Spleen (tissue), 7 donors: ENCODE measurements at regions not wholly inside any gene's neighbourhood (a gene's known extent, or its start where the extent isn't known, plus 50 kb on each side); places are given as distances from the start of the nearest gene placed in this dataset.

Experiments
- CTCF ChIP-seq, 11 experiments: fragments of 200-600 bp in 7 of 11; fragments of 450-650 bp in 4 of 11; sonication (generic) in 4 of 11; IDR thresholded peaks in 8 of 11; conservative IDR thresholded peaks in 3 of 11; 1 replicate in 7 of 11; 2 replicates in 4 of 11; pipeline versions ENCODE4 v1.4.0 to v1.8.0; 2016 to 2021; ENCODE audit warnings: antibody characterized with exemption in 11 of 11, inconsistent platforms in 4 of 11, mild to moderate bottlenecking in 1 of 11
- POLR2AphosphoS5 ChIP-seq, 3 donors: sonication (generic); formaldehyde crosslinking; IDR thresholded peaks; one replicate each; pipeline ENCODE4 v1.5.1; 2017; ENCODE audit warnings: antibody characterized with exemption in 3 of 3
- donor health status: DM: no; HTN: no; CAD: no; lungs with moderate emphysema.
- donor health status: DM: no; HTN: no; CAD: no.
- donor health status: DM: no; HTN: no; CAD: no.

- TF ChIP-seq CTCF (IDR thresholded peaks at IDR 0.05 in 8 of 11, conservative IDR thresholded peaks at IDR 0.05 in 3 of 11) (no peak), POLR2AphosphoS5 (IDR thresholded peaks at IDR 0.05) (no peak)
Observed at GRCh38 chr7:116327752-116328151, 117.4 kb downstream of the TES start.
